ENCODE measurements at regions not wholly inside any gene's neighbourhood (a gene's known extent, or its start where the extent isn't known, plus 50 kb on each side); places are given as distances from the start of the nearest gene placed in this dataset.

- no peak overlapping the region for H3K4me3 ChIP-seq (ENCODE audit: low read depth, low read length)
- DNase-seq (ENCODE audit: low read depth): no peak
- TF ChIP-seq CTCF (IDR thresholded peaks at IDR 0.05; ENCODE audit: control insufficient read depth, extremely low read depth, insufficient read depth): no peak
Observed at GRCh38 chr12:60172266-60173211, 576.7 kb downstream of the SLC16A7 start.

GRCh38 chr12:60173224-60174170 is 577.7 kb downstream of the SLC16A7 start:
- TF ChIP-seq CTCF (IDR thresholded peaks at IDR 0.05; ENCODE audit: control insufficient read depth, extremely low read depth, insufficient read depth): no peak
- H3K4me3 ChIP-seq (ENCODE audit: low read depth, low read length): no peak overlapping the region
- DNase-seq (ENCODE audit: low read depth): no peak

GRCh38 chr12:60174476-60174875 is 578.6 kb downstream of the SLC16A7 start:
- no peak overlapping the region for H3K4me3 ChIP-seq (ENCODE audit: low read depth, low read length)
- no peak for DNase-seq (ENCODE audit: low read depth)
- TF ChIP-seq CTCF (IDR thresholded peaks at IDR 0.05; ENCODE audit: control insufficient read depth, extremely low read depth, insufficient read depth): no peak

- no peak for TF ChIP-seq CTCF (IDR thresholded peaks at IDR 0.05; ENCODE audit: control insufficient read depth, extremely low read depth, insufficient read depth)
Observed at GRCh38 chr12:60174941-60175340, 579.1 kb downstream of the SLC16A7 start.

GRCh38 chr12:60176891-60177290 is 581.1 kb downstream of the SLC16A7 start:
- DNase-seq (ENCODE audit: low read depth): no peak
- H3K4me3 ChIP-seq (ENCODE audit: low read depth, low read length): no peak overlapping the region
- TF ChIP-seq CTCF (IDR thresholded peaks at IDR 0.05; ENCODE audit: control insufficient read depth, extremely low read depth, insufficient read depth): no peak

More at GRCh38 chr12:60174941-60175340, 579.1 kb downstream of the SLC16A7 start:
- DNase-seq (ENCODE audit: low read depth): no peak
- H3K4me3 ChIP-seq (ENCODE audit: low read depth, low read length): no peak overlapping the region

- TF ChIP-seq CTCF (IDR thresholded peaks at IDR 0.05; ENCODE audit: control insufficient read depth, extremely low read depth, insufficient read depth): no peak
- H3K4me3 ChIP-seq (ENCODE audit: low read depth, low read length): no peak overlapping the region
- DNase-seq (ENCODE audit: low read depth): no peak
Observed at GRCh38 chr12:60180298-60180697, 584.5 kb downstream of the SLC16A7 start.
